Body of pancreas (tissue), 4 donors: ENCODE measurements at regions not wholly inside any gene's neighbourhood (a gene's known extent, or its start where the extent isn't known, plus 50 kb on each side); places are given as distances from the start of the nearest gene placed in this dataset.

ENCODE experiments used
- CTCF ChIP-seq, 7 experiments: fragments of 450-650 bp in 4 of 7; fragments of 200-600 bp in 3 of 7; sonication (generic) in 3 of 7; IDR thresholded peaks; one replicate each; pipeline ENCODE4 v1.5.1; 2016 to 2019; ENCODE audit warnings: antibody characterized with exemption in 7 of 7
- POLR2A ChIP-seq, 3 donors: fragments of 450-650 bp; IDR thresholded peaks; one replicate each; pipeline ENCODE4 v1.6.1; 2016; ENCODE audit warnings: antibody characterized with exemption in 3 of 3, mild to moderate bottlenecking in 2 of 3

- TF ChIP-seq CTCF (IDR thresholded peaks at IDR 0.05) (no peak), POLR2A (IDR thresholded peaks at IDR 0.05) (no peak)
These were observed 222.7 kb downstream of the NUF2 start for GRCh38 chr1:163544441-163544840.
